Keratinocyte (primary cell): ENCODE measurements at regions not wholly inside any gene's neighbourhood (a gene's known extent, or its start where the extent isn't known, plus 50 kb on each side); places are given as distances from the start of the nearest gene placed in this dataset.

Experiments
- CTCF ChIP-seq, 3 experiments: IDR thresholded peaks in 1 of 3; conservative IDR thresholded peaks in 1 of 3; optimal IDR thresholded peaks in 1 of 3; 2 replicates in 2 of 3; 3 replicates in 1 of 3; pipeline versions ENCODE3 to v1.5.1; 2011; ENCODE audit warnings: low read length in 3 of 3, mild to moderate bottlenecking in 3 of 3, moderate library complexity in 2 of 3, control low read depth in 1 of 3, inconsistent platforms in 1 of 3; ENCODE audit not compliant: insufficient read depth in 2 of 3; ENCODE audit errors: extremely low read depth in 1 of 3
- EZH2 ChIP-seq: IDR thresholded peaks from one replicate; pipeline ENCODE4 v1.6.1; 2012; ENCODE audit warnings: inconsistent platforms, mild to moderate bottlenecking, low read length, moderate library complexity

- TF ChIP-seq CTCF (optimal IDR thresholded peaks at IDR 0.05 in 1 of 3, IDR thresholded peaks at IDR 0.05 in 1 of 3, conservative IDR thresholded peaks at IDR 0.05 in 1 of 3; ENCODE audit: extremely low read depth in 1 of 3, insufficient read depth in 2 of 3, low read length in 3 of 3) (no peak), EZH2 (no peak)
Observed at GRCh38 chr4:151603377-151603776, 157.4 kb downstream of the GATB start.
